ENCODE measurements at regions not wholly inside any gene's neighbourhood (a gene's known extent, or its start where the extent isn't known, plus 50 kb on each side); places are given as distances from the start of the nearest gene placed in this dataset.

- H3K27me3 ChIP-seq (ENCODE audit: insufficient read depth, low read length, poor library complexity) = peaks cover 9% of the 10 kb centered on the region
- no peak overlapping the region for H3K4me3 ChIP-seq (ENCODE audit: low read depth in 1 of 2, low read length in 2 of 2)
- no peaks in the 10 kb centered on the region for H3K79me2 ChIP-seq (ENCODE audit: insufficient read depth, low read length)
- no peaks in the 10 kb centered on the region for H3K36me3 ChIP-seq (ENCODE audit: insufficient read depth, low read length)
- no peaks in the 10 kb centered on the region for H3K4me1 ChIP-seq (ENCODE audit: insufficient read depth, low read length)
- DNase-seq = no peak
- no peak for TF ChIP-seq CTCF (IDR thresholded peaks at IDR 0.05; ENCODE audit: borderline replicate concordance, extremely low read depth, low read length, poor library complexity, severe bottlenecking)
- no peak overlapping the region for H3K4me2 ChIP-seq (ENCODE audit: insufficient read depth, low read length)
- H3K27ac ChIP-seq (ENCODE audit: low read length) = no peak overlapping the region
- ATAC-seq (ENCODE audit: insufficient read depth, low read depth) = no peak
- H3K9me3 ChIP-seq (ENCODE audit: insufficient read depth, low read length, severe bottlenecking) = no peaks in the 10 kb centered on the region
- H2AFZ ChIP-seq (ENCODE audit: low read depth, low read length) = no peak overlapping the region
- H3K9ac ChIP-seq (ENCODE audit: low read depth, low read length) = no peak overlapping the region
- no peaks in the 10 kb centered on the region for H4K20me1 ChIP-seq (ENCODE audit: insufficient read depth, low read length)
Measured at GRCh38 chr2:66269166-66269565, 165.8 kb upstream of the MEIS1 start.

- ATAC-seq (ENCODE audit: insufficient read depth, low read depth) (no peak), DNase-seq (no peak)
- H3K79me2 ChIP-seq (ENCODE audit: insufficient read depth, low read length) = no peaks in the 10 kb centered on the region
- H2AFZ ChIP-seq (ENCODE audit: low read depth, low read length) = no peak overlapping the region
- H3K36me3 ChIP-seq (ENCODE audit: insufficient read depth, low read length) = no peaks in the 10 kb centered on the region
- no peaks in the 10 kb centered on the region for H4K20me1 ChIP-seq (ENCODE audit: insufficient read depth, low read length)
- H3K27ac ChIP-seq (ENCODE audit: low read length) = no peak overlapping the region
- H3K9ac ChIP-seq (ENCODE audit: low read depth, low read length) = no peak overlapping the region
- H3K9me3 ChIP-seq (ENCODE audit: insufficient read depth, low read length, severe bottlenecking) = no peaks in the 10 kb centered on the region
- H3K4me1 ChIP-seq (ENCODE audit: insufficient read depth, low read length) = no peaks in the 10 kb centered on the region
- no peak overlapping the region for H3K4me2 ChIP-seq (ENCODE audit: insufficient read depth, low read length)
- no peak for TF ChIP-seq EZH2 (IDR thresholded peaks at IDR 0.05; ENCODE audit: borderline replicate concordance, low read depth, low read length, severe bottlenecking)
- no peak for TF ChIP-seq CTCF (IDR thresholded peaks at IDR 0.05; ENCODE audit: borderline replicate concordance, extremely low read depth, low read length, poor library complexity, severe bottlenecking)
- no peak overlapping the region for H3K4me3 ChIP-seq (ENCODE audit: low read depth in 1 of 2, low read length in 2 of 2)
- peaks cover 5% of the 10 kb centered on the region for H3K27me3 ChIP-seq (ENCODE audit: insufficient read depth, low read length, poor library complexity)
Measured at GRCh38 chr2:66268756-66269155, 166.2 kb upstream of the MEIS1 start.

- TF ChIP-seq EZH2 (IDR thresholded peaks at IDR 0.05; ENCODE audit: borderline replicate concordance, low read depth, low read length, severe bottlenecking) = no peak
- TF ChIP-seq CTCF (IDR thresholded peaks at IDR 0.05; ENCODE audit: borderline replicate concordance, extremely low read depth, low read length, poor library complexity, severe bottlenecking) = no peak
- DNase-seq = no peak
Measured at GRCh38 chr2:66264354-66264753, 170.6 kb upstream of the MEIS1 start.

GRCh38 chr2:66255867-66256266 lies 179.1 kb upstream of the MEIS1 start:
- Histone ChIP-seq H2AFZ (ENCODE audit: low read depth, low read length) (no peak overlapping the region), H3K9ac (ENCODE audit: low read depth, low read length) (no peak overlapping the region), H3K36me3 (ENCODE audit: insufficient read depth, low read length) (no peaks in the 10 kb centered on the region), H4K20me1 (ENCODE audit: insufficient read depth, low read length) (peaks cover 6% of the 10 kb centered on the region; the same call in 1 of the 2 replicates), H3K4me1 (ENCODE audit: insufficient read depth, low read length) (no peaks in the 10 kb centered on the region), H3K79me2 (ENCODE audit: insufficient read depth, low read length) (no peaks in the 10 kb centered on the region), H3K4me3 (ENCODE audit: low read depth in 1 of 2, low read length in 2 of 2) (no peak overlapping the region), H3K27ac (ENCODE audit: low read length) (no peak overlapping the region), H3K4me2 (ENCODE audit: insufficient read depth, low read length) (no peak overlapping the region), H3K27me3 (ENCODE audit: insufficient read depth, low read length, poor library complexity) (no peaks in the 10 kb centered on the region), H3K9me3 (ENCODE audit: insufficient read depth, low read length, severe bottlenecking) (no peaks in the 10 kb centered on the region)
- TF ChIP-seq CTCF (IDR thresholded peaks at IDR 0.05; ENCODE audit: borderline replicate concordance, extremely low read depth, low read length, poor library complexity, severe bottlenecking) (no peak), EZH2 (IDR thresholded peaks at IDR 0.05; ENCODE audit: borderline replicate concordance, low read depth, low read length, severe bottlenecking) (no peak)
- no peak for DNase-seq
- ATAC-seq (ENCODE audit: insufficient read depth, low read depth) = no peak

More at GRCh38 chr2:66264354-66264753, 170.6 kb upstream of the MEIS1 start:
- Histone ChIP-seq H3K79me2 (ENCODE audit: insufficient read depth, low read length) (no peaks in the 10 kb centered on the region), H3K36me3 (ENCODE audit: insufficient read depth, low read length) (no peaks in the 10 kb centered on the region), H3K4me2 (ENCODE audit: insufficient read depth, low read length) (no peak overlapping the region), H2AFZ (ENCODE audit: low read depth, low read length) (no peak overlapping the region), H3K4me1 (ENCODE audit: insufficient read depth, low read length) (no peaks in the 10 kb centered on the region), H3K27me3 (ENCODE audit: insufficient read depth, low read length, poor library complexity) (no peaks in the 10 kb centered on the region), H3K9ac (ENCODE audit: low read depth, low read length) (no peak overlapping the region), H3K9me3 (ENCODE audit: insufficient read depth, low read length, severe bottlenecking) (no peaks in the 10 kb centered on the region), H4K20me1 (ENCODE audit: insufficient read depth, low read length) (no peaks in the 10 kb centered on the region), H3K4me3 (ENCODE audit: low read depth in 1 of 2, low read length in 2 of 2) (no peak overlapping the region), H3K27ac (ENCODE audit: low read length) (no peak overlapping the region)
- ATAC-seq (ENCODE audit: insufficient read depth, low read depth) = no peak
